Testis (tissue), 2 donors: ENCODE measurements at regions not wholly inside any gene's neighbourhood (a gene's known extent, or its start where the extent isn't known, plus 50 kb on each side); places are given as distances from the start of the nearest gene placed in this dataset.

Experiments used
- DNase-seq: peaks from one replicate; pipeline ENCODE4 v3.0.0-alpha.2; 2019
- H3K27ac ChIP-seq, 2 donors: fragments of 200-600 bp; sonication (generic); one replicate each; pipeline ENCODE4 v1.5.1; 2019
- H3K27me3 ChIP-seq: fragments of 200-600 bp; sonication (generic); one replicate; pipeline ENCODE4 v1.5.1; 2019
- H3K36me3 ChIP-seq: fragments of 200-600 bp; sonication (generic); one replicate; pipeline ENCODE4 v1.5.1; 2017; ENCODE audit warnings: low read depth; ENCODE audit errors: missing control alignments
- H3K4me1 ChIP-seq: fragments of 200-600 bp; sonication (generic); one replicate; pipeline ENCODE4 v1.5.1; 2019
- H3K4me3 ChIP-seq, 2 donors: fragments of 200-600 bp; sonication (generic); one replicate each; pipeline ENCODE4 v1.5.1; 2017 to 2019
- H3K9me3 ChIP-seq: fragments of 200-600 bp; sonication (generic); one replicate; pipeline ENCODE4 v1.5.1; 2017
- CTCF ChIP-seq, 3 experiments: fragments of 450-650 bp in 2 of 3; fragments of 200-600 bp in 1 of 3; sonication (generic) in 1 of 3; IDR thresholded peaks; one replicate each; pipeline ENCODE4 v1.5.1; 2016 to 2019; ENCODE audit warnings: antibody characterized with exemption in 3 of 3, mild to moderate bottlenecking in 2 of 3, moderate library complexity in 1 of 3
- POLR2A ChIP-seq: fragments of 450-650 bp; IDR thresholded peaks from one replicate; pipeline ENCODE4 v1.6.1; 2017; ENCODE audit warnings: antibody characterized with exemption, mild to moderate bottlenecking, moderate library complexity
- WGBS, 2 donors: methylation state at CpG; one replicate each; pipeline ENCODE4 v1.1.5; 2018; 5-methylcytosine and 5-hydroxymethylcytosine counted together
- intact Hi-C: fragments of 100-400 bp; cut with DNase I; formaldehyde crosslinking; loops from one replicate; pipeline ENCODE4 v1.15.1; 2023; ENCODE audit warnings: low total_unique reads

- no peaks in the 10 kb centered on the region for H3K4me1 ChIP-seq
- H3K27ac ChIP-seq = no peak overlapping the region
- 97% methylated on average over 1 of the region's 1 CpG for WGBS, 2 donors
- no peak for DNase-seq
- no peaks in the 10 kb centered on the region for H3K36me3 ChIP-seq
- TF ChIP-seq POLR2A (no peak), CTCF (IDR thresholded peaks at IDR 0.05) (no peak)
- no peaks in the 10 kb centered on the region for H3K27me3 ChIP-seq
- no peaks in the 10 kb centered on the region for H3K9me3 ChIP-seq
- no peak overlapping the region for H3K4me3 ChIP-seq
- intact Hi-C loops = loop anchor here (5.0 kb wide), 1 partner anchor 200 kb away; no protein-coding TSS in a partner anchor
Observed at GRCh38 chr14:51307551-51307950, 67.5 kb downstream of the TMX1 start.

GRCh38 chr14:51308866-51309265, 68.8 kb downstream of the TMX1 start:
- no peaks in the 10 kb centered on the region for H3K36me3 ChIP-seq
- no peak for DNase-seq
- no peaks in the 10 kb centered on the region for H3K27me3 ChIP-seq
- intact Hi-C loops = loop anchor here (5.0 kb wide), 1 partner anchor 198 kb away; no protein-coding TSS in a partner anchor
- no peak for TF ChIP-seq CTCF (IDR thresholded peaks at IDR 0.05)
- no peak for TF ChIP-seq POLR2A
- no peak overlapping the region for H3K27ac ChIP-seq
- no peak overlapping the region for H3K4me3 ChIP-seq
- no peaks in the 10 kb centered on the region for H3K4me1 ChIP-seq
- no peaks in the 10 kb centered on the region for H3K9me3 ChIP-seq

GRCh38 chr14:51310505-51310944, 70.5 kb downstream of the TMX1 start:
- no peak overlapping the region for H3K4me3 ChIP-seq
- peak overlapping the region in 1 of 2 donors; percentile 16 for H3K27ac ChIP-seq
- TF ChIP-seq CTCF (IDR thresholded peaks at IDR 0.05) (no peak), POLR2A (no peak)
- no peaks in the 10 kb centered on the region for H3K36me3 ChIP-seq
- H3K9me3 ChIP-seq = no peaks in the 10 kb centered on the region
- H3K27me3 ChIP-seq = no peaks in the 10 kb centered on the region
- H3K4me1 ChIP-seq = no peaks in the 10 kb centered on the region
- intact Hi-C loops = no loop called here
- DNase-seq = no peak
- WGBS, 2 donors = 62 to 67% methylated on average over 1 of the region's 1 CpG

GRCh38 chr14:51314321-51315015, 74.4 kb downstream of the TMX1 start:
- TF ChIP-seq CTCF (IDR thresholded peaks at IDR 0.05) (no peak), POLR2A (no peak)
- WGBS, 2 donors = 87 to 91% methylated on average over 4 of the region's 4 CpGs
- no peak overlapping the region for H3K4me3 ChIP-seq
- no peaks in the 10 kb centered on the region for H3K27me3 ChIP-seq
- H3K4me1 ChIP-seq = peaks cover 16% of the 10 kb centered on the region
- no peaks in the 10 kb centered on the region for H3K36me3 ChIP-seq
- H3K27ac ChIP-seq = no peak overlapping the region
- no peak for DNase-seq
- intact Hi-C loops = no loop called here
- no peaks in the 10 kb centered on the region for H3K9me3 ChIP-seq

- 73 to 74% methylated on average over 2 of the region's 2 CpGs for WGBS, 2 donors
- no peak overlapping the region for H3K27ac ChIP-seq
- DNase-seq = no peak
- TF ChIP-seq POLR2A (no peak), CTCF (IDR thresholded peaks at IDR 0.05) (no peak)
- H3K27me3 ChIP-seq = no peaks in the 10 kb centered on the region
- peaks cover 18% of the 10 kb centered on the region for H3K4me1 ChIP-seq
- intact Hi-C loops = no loop called here
- H3K4me3 ChIP-seq = no peak overlapping the region
- H3K9me3 ChIP-seq = no peaks in the 10 kb centered on the region
- H3K36me3 ChIP-seq = no peaks in the 10 kb centered on the region
Observed at GRCh38 chr14:51317373-51317772, 77.3 kb downstream of the TMX1 start.
